Epithelial cell of esophagus (primary cell): ENCODE measurements at regions not wholly inside any gene's neighbourhood (a gene's known extent, or its start where the extent isn't known, plus 50 kb on each side); places are given as distances from the start of the nearest gene placed in this dataset.

Experiments used
- DNase-seq: peaks from one replicate; pipeline ENCODE4 v3.0.0; 2010; ENCODE audit warnings: low read depth
- H3K4me3 ChIP-seq: 2 replicates; pipeline ENCODE4 v1.5.1; 2011; ENCODE audit warnings: mild to moderate bottlenecking, low read length, control low read depth
- CTCF ChIP-seq: IDR thresholded peaks from 2 replicates; pipeline ENCODE4 v1.5.1; 2011; ENCODE audit warnings: low read depth, mild to moderate bottlenecking, low read length, control low read depth, inconsistent platforms; ENCODE audit not compliant: insufficient read depth; ENCODE audit errors: missing control alignments

- no peak for TF ChIP-seq CTCF
- DNase-seq = no peak
- no peak overlapping the region for H3K4me3 ChIP-seq
These were observed 106.1 kb downstream of the LITAF start for GRCh38 chr16:11480634-11481033.

GRCh38 chr16:11481987-11482386 is 104.7 kb downstream of the LITAF start:
- no peak for TF ChIP-seq CTCF
- no peak overlapping the region for H3K4me3 ChIP-seq
- DNase-seq = no peak

GRCh38 chr16:11482946-11483748 is 103.6 kb downstream of the LITAF start:
- H3K4me3 ChIP-seq = no peak overlapping the region
- no peak for DNase-seq
- TF ChIP-seq CTCF = no peak

GRCh38 chr16:11484691-11485258 is 101.9 kb downstream of the LITAF start:
- H3K4me3 ChIP-seq = no peak overlapping the region
- TF ChIP-seq CTCF = no peak
- DNase-seq = peak; percentile 44

- no peak for TF ChIP-seq CTCF
- no peak overlapping the region for H3K4me3 ChIP-seq
- DNase-seq = no peak
These were observed 101.0 kb downstream of the LITAF start for GRCh38 chr16:11485676-11486075.

GRCh38 chr16:11487289-11487688 is 99.4 kb downstream of the LITAF start:
- no peak overlapping the region for H3K4me3 ChIP-seq
- DNase-seq = no peak
- TF ChIP-seq CTCF = no peak

GRCh38 chr16:11488304-11488703 is 98.4 kb downstream of the LITAF start:
- TF ChIP-seq CTCF = no peak
- DNase-seq = no peak
- no peak overlapping the region for H3K4me3 ChIP-seq
